ENCODE measurements at regions not wholly inside any gene's neighbourhood (a gene's known extent, or its start where the extent isn't known, plus 50 kb on each side); places are given as distances from the start of the nearest gene placed in this dataset.

DNA sequence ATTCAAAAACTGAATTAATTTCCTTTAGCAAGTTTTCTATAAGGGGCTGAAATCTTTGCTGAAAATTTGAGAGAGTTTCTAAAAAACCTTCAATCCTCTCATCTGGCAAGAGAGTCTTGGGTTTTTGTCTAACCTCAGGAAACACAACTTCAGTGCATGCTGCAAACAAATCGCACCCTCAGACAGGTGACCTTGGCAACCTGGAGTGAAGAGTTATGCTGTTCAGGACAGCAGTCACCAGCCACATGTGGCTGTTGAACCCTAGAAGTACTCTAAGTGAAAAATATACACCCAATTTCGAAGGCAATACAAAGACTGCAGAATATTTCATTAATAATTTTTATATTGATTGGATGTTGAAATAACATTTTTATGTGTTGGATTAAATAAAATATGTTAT, 184.8 kb downstream of the RPS29 start:
- no peak for ATAC-seq
- DNase-seq (ENCODE audit: low spot score): no peak

DNA sequence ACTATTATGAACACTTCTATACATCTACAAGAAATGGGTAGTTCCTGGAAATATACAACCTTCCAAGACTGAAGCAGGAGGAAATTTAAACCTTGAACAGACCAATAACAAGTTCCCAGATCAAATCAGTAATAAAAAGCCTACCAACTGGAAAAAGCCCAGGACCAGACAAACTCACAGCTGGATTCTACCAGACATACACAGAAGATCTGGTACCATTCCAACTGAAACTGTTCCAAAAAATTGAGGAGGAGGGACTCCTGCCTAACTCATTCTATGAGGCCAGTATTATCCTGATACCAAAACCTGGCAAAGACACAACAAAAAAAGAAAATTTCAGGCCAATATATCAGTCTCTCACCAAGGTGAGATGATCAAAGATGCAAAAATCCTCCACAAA, 189.4 kb downstream of the RPS29 start:
- DNase-seq (ENCODE audit: low spot score): no peak
- no peak for ATAC-seq

DNA sequence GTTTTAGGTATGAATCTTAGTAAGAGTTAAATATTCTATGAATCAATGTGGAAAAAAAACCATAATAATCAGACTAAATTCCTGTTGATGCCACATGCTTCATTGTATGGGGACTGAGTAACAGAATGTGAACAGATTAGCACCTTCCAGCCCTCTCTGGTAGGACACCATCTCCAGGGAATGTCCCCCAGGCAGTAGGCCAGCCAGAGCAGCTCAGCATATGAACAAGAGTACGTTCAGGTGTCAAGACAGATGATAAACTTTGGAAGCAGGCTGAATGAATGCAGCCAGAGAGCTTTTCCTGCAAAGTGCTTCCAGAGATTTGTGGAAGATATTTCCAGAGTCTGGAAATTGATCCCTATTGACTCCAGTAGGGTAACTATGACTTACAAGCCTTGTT, 204.4 kb downstream of the RPS29 start:
- DNase-seq (ENCODE audit: low spot score) (no peak), ATAC-seq (no peak)

DNA sequence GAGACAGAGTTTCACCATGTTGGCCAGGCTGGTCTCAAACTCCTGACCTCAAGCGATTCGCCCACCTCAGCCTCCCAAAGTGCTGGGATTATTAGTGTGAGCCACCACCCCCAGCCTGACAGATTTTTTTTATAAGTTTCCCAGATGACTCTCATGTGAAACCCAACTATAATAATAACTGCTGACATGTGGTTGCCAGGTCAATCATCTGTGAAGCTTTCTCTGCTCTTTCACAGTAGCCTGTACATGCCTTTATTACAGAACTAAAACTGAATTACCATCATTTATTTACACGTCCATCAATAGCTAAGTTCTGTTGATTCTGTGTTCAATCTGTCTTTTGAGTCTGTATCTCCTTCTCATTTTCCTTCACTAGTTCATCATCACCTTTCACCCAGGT, 218.5 kb downstream of the RPS29 start:
- ATAC-seq (no peak), DNase-seq (ENCODE audit: low spot score) (no peak)

DNA sequence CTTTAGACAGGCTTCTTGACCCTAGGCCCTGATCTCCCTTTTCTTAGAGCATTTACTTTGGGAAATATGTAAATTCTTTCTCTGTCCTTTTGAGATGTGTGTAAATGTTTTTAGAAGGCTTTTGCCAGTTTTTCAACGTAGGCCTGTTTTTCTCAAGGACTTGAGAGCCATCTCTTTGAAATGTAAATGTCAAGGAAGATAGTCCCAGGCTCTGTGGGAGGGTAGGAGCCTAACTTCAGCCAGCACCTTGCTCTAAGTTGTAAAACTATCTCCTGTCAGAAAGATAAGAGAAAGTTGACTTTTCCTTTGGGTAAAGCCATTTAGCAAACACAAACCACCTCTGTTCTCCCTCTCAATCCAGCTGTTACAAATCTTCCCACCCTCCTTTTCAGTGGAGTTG, 219.8 kb downstream of the RPS29 start:
- DNase-seq (ENCODE audit: low spot score) (no peak), ATAC-seq (no peak)

DNA sequence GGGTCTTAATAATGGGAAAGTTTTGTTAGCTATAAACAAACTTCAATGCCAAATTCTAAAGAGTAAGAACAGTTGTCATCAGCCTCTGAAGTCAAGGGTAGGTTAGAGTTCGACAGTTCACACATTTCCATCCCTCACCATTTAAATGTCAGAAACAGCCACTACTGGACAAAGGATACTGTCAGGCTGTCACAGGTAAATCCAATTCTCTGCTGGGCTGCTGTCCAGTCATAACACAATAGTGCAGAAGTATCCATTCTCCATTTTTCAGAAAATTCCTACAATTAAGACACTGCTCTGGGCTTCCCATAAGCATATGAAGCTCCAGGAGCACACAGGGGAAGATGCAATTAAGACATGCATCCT, 221.4 kb downstream of the RPS29 start:
- ATAC-seq (peak; percentile 57), DNase-seq (ENCODE audit: low spot score) (no peak)

DNA sequence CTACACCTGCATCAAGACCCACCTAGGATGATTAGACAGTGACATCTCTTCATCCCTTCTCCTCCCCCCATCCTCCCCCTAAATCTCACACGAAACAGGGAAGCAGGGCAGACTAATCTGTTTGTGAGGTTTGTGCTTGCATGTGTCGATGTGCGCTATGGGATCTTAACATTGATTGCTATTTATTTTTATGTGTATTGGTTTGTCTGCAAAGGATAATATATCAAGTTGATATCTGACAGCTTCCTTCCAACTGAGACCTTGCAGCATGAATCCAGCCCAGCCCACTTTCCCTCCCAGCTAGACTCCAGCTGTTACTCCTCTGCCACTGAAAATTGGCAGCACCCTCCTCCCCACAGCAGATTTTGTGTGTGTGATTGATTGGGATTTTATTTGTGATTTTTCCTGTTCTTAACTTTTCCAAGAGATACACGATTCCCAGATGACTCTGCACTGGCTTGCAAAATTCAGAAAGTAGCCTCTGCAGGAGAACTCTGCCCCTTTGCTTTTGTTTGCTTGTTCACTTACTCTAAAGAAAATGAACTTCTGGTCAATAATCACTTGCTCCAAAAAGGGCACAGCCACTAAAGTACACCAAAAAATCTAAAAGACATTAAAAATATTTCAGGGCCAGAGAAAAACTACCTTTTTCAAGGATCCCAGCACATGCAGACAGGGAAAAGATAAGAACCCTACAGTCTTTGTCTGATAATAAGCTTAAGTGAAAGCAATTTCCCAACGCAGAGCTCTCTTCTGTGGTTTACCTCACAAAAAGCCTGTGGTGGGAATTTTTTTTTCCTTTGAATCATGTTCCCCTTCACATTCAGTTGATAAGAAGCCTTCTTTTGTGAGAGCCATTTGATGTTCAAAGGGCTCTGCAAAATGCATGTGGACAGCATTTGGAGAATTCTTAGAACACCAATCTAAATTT, 222.1 kb downstream of the RPS29 start:
- DNase-seq (ENCODE audit: low spot score): no peak

DNA sequence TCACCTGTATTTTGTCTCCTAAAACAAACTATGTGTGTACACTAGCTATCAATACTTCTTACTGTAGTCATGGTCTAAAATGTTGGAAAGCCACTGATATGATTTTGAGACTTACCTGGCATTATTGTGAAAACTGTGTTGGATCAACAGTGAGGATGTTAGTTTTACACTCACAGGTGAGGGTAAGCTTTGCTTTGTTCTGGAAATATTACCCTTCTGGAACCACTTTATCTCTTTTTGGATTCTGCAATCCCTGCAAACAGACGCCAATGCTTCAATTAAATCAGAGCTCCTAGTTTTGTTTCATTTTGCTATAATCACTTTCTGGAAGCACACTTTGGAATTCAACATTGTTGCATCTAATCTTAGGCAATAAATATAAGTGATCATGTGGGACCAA, 223.3 kb downstream of the RPS29 start:
- DNase-seq (ENCODE audit: low spot score): no peak
- peak; percentile 63 for ATAC-seq

More for the DNA sequence above, 222.1 kb downstream of the RPS29 start:
- peak; percentile 86 for ATAC-seq

DNA sequence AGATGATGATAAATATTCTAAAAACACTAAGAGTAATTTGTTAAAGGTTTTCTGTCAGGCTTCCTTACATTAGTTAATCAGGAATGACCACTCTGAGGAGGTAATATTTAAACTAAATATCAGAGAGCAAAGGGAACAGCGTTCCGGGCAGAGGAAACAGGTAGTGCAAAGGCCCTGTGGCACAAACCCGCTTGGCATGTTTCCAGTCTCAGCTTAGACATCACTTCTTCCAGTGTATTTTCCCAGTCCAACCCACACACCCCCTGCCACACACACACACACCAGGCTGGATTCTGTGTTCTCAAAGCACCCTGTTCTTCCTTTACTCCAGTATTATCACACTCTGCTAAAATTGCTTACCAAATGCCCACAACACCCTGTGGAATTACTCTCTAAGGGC, 247.1 kb downstream of the RPS29 start:
- DNase-seq (ENCODE audit: low spot score): no peak

DNA sequence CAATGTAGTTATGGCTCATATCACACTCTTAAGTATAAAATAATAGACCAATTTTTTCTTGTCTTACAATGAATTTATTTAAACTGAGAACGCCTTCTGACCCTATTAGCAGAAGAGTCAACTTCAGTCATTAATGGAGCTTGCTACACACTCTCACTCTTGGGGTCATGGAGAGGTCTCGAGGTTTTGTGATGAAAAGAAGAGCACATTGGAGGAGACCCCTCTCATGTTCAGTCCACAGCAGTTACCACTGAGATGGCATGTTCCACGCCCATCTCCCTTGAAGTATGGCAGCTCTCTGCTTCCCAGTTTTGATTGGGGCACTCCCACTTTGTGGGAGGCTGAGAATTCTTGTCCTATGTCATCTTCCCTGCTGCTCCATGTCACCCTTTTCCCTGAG, 266.4 kb downstream of the RPS29 start:
- ATAC-seq (no peak), DNase-seq (ENCODE audit: low spot score) (no peak)

More for the DNA sequence above, 247.1 kb downstream of the RPS29 start:
- no peak for ATAC-seq

DNA sequence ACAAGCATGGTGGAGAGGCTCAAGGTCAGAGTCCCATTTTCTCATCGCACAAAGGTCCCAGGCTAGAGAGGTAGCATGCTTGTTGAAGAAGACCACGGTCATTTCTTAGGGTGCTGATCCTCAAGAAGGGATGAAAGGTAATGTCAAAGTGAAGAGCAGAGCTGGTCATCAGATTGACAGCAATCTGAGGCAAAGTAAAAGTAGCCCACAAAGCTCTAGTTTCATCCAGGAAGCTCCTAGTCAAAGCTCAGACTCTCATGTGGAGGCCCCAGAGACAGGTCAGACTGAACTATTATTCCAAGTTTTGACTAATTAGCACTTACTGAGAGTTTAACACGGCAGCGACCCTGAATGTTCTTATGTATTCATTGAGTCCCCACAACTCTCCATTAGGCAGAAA, 270.6 kb downstream of the RPS29 start:
- DNase-seq (ENCODE audit: low spot score): no peak
- ATAC-seq: no peak

DNA sequence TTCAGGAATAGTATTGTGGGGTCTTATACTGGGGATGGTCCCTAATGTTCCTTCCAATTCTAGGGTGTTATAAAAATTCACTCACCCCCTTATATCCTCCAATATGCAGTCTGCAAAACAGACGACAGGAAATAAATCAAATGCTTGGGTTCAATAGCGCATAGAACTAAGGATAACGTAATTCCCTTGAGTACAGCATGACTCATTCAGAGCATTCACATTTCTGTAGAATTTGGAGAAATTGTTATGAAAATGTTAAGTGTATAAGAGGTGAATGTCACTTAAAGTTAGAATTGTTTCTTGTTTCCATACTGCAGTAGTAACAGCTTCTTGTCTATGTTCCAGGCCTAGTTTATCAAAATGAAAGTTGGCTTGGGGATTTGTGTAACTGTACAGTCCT, 271.4 kb downstream of the RPS29 start:
- ATAC-seq (no peak), DNase-seq (ENCODE audit: low spot score) (no peak)

DNA sequence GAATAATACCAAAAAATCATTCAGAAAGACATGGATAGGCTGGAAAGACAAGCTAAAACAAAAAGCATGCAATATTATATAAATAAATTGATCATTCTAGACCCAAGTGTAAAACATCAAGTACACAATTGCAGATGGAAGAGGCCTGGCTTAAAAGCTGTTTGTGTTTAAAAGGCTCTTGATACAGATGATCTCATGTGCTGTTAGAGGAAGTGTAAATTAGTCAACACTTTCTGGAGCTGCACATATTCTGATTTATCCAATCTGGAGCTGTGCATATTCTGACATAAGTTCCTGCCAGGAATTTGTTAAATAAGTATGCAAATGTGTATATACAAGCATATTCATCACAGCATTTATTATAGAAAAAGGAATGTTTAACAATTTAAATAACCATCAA, 273.1 kb downstream of the RPS29 start:
- ATAC-seq (no peak), DNase-seq (ENCODE audit: low spot score) (no peak)

DNA sequence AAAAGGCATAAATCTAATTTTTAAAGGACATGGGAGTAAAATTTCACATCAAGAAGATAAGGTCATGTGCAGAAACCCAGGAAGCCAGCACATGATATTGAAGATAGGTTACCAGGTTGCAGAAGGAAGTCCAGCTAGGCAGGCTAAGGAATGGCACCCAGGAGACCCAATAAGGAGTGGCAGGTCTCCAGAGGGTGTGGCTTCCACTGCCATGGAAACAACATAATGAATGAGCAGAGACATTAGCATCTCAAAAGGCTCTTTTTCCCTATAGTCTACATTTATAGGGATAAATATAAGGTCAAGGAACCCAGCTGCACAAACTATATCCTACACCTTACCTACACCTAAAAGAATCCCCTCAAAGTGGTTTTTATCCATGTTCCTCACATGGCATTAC, 275.9 kb downstream of the RPS29 start:
- ATAC-seq (no peak), DNase-seq (ENCODE audit: low spot score) (no peak)

DNA sequence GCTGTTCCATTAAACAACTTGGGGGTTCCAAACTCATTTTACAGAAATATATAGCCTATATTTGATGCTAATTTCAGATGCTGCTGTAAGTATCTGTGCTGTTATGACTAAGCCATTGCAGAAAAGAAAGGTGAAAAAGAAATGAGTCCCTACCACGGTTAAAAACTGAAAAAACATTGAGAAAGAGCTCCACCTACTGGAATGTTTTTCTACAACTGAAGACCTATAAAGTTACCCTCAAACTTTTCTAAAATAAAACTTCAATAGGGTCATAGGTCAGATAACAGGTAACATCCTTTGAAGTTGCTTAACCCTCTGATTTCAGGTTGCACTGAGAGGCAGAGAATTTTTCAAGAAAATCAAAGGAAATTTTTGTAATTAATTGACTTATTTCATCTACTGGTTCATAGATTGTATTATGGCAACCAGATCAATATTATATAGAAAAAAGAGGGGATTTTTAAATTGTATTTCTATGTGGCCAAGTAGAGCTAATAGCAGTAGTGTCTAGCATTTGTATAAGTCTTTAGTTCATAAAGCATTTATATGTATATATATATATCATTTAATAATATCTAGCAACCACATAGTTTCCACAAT, 279.9 kb downstream of the RPS29 start:
- ATAC-seq (peak; percentile 79), DNase-seq (ENCODE audit: low spot score) (no peak)

DNA sequence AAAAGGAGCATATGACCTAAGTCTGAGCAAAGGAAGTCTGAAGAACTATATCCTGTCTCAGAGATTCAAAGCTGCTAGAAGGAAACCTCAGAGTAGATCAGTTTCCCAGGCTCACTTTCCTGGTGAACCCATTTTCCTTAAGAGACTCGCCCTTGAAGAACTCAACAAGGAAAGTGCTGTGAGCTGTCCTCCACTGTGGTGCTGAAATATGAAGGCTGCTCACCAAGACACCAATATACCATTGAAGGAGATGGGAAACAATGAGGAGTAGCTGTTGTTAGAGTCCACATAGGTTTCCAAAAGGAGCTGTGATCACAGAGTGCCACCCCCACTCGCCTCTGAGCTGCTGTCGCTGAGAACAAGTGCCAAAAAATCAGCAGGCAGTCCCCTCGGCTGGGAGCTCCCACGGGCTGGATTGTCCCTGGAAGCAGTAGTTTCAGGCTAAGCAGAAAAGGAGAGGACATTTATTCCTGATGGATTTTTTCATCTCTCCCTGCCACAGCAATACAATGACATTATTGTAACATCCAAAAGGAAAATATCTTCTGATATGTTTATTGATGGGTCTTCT, 282.1 kb downstream of the RPS29 start:
- no peak for DNase-seq (ENCODE audit: low spot score)
- peak; percentile 57 for ATAC-seq

DNA sequence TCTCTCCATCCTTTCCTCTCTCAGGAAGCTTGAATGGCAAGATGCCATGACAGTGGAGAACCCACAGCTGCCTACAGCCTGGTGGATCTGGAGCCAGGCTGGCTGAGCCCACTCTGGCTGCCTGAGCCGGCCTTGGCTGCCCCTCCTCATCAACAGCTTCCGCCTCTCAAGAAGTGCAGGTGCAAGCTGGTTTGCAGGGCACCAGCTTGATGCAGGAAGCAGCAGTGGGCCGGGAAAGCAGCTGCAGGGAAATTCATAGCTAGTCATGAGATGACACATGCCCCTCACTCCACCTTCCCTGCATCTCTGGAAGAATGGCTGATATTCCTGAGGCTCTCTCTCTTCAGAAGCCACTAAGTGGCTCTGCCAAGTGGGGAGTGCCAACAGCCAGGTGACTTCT, 289.1 kb downstream of the RPS29 start:
- no peak for ATAC-seq
- DNase-seq (ENCODE audit: low spot score): no peak

DNA sequence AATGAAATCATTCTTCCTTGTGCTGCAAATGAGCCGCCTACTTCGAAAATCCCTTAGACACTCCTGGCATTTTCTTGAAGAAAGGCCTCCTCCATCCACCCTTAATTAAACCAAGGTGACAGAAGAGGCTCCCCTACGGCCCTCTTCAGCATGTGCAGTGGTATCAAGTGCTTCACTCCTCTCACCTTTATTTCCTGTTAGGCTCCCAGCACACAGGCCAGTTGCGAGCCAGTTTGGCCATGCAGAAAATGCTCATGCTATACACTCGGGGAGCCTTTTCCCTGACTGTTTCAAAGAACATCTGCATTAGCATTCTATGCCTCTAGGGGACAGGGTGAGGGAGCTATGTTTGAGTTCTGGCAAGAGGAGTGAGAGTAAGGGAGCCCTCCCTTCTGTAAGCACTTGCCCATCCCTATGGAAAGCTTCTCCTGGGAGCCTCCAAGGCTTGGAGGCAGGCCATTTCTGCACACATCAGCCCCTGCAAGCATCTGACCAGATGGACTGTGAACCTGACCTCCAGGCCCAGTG, 291.5 kb downstream of the RPS29 start:
- DNase-seq (ENCODE audit: low spot score) (no peak), ATAC-seq (no peak)

DNA sequence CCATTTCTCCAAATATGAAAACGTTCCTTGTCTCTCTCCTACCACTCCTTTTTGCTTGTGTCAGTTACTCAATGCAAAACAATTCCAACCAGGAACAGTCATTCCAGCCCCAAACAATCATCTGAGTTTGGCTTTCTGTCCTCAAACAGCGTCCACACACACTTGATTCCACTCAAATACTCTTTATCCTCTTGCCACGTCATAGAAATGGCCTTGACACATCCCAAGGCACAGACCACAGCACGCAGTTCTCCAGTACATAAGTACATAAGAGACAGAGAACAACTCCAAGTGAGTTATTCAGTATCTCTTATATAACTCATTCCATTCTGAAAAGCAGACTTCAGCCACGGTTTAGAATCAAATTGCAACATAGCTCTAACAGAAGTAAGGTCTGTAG, 299.2 kb downstream of the RPS29 start:
- ATAC-seq (no peak), DNase-seq (ENCODE audit: low spot score) (no peak)

DNA sequence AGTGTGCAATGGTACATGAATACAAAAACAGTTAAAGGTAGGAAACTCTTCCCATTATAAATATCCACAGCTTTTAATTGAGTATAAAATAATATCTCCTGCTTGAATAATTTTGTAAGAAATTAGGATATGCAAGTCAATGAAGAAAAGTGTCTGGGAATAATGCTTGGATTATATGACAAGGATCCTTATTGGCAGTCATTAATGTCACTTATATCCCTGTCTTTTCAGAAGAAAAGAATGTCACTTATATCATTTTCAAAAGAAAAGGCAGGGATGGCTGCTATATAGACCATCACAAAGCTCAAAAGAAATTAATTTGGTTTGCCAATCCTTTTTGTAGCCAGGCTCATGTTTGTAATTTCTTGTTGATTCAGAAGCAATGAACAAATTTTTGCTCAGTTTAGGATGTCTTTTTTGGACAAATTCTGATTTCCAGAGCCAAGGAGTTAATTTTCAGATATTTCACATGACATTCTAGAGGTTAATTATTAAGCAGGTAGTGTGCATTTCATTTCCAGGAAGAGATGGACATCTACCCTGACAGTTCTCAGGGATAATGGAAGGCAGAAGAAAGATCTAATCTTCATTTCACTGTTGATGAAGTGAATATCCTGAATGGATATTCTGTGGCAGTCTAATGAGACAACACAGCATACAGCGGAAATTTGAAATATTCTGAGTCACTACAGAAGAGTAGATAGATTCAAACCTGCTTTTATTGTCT, 299.8 kb downstream of the RPS29 start:
- ATAC-seq: no peak
- no peak for DNase-seq (ENCODE audit: low spot score)

DNA sequence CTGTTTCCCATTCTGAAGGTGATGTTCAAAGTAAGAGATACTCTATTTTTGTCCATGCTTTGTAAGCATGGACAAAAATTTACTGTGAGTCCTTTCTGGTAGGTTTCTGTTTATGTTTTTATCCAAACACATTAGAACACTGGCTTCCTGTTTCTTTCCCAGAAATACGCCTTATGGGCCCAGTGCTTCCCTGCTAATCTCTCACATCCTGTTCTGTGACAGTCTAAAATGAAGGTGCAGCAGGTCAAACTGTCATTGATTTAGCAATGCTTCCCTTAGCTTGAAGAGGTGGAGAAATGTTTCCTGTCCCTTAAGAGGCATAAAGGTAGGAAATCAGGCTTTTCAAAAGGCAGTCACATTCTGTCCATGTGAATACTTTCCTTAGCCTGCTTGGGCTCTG, 305.6 kb downstream of the RPS29 start:
- DNase-seq (ENCODE audit: low spot score): no peak

More for the DNA sequence above, 305.6 kb downstream of the RPS29 start:
- ATAC-seq: peak; percentile 21
